GM12878 (cell line): ENCODE measurements at regions not wholly inside any gene's neighbourhood (a gene's known extent, or its start where the extent isn't known, plus 50 kb on each side); places are given as distances from the start of the nearest gene placed in this dataset.

Experiments
- ATAC-seq: fragments of 200-7000 bp; cut with Tn5 transposase; 3 replicates; pipeline ENCODE4 v1.9.1; 2020; ENCODE audit warnings: mild to moderate bottlenecking, moderate library complexity
- BruUV-seq: library from RNA; stranded (reverse); fragments of 400-500 nt; replicated peaks from 2 replicates; lab custom pipeline; 2021; lab: Mats Ljungman, UMichigan
- CTCF ChIA-PET: fragments of 300-600 bp; sonication (Branson Sonifier 250); formaldehyde crosslinking; extraction: SDS; loops from one replicate; lab custom pipeline; 2021; ENCODE audit warnings: inconsistent platforms; lab: Yijun Ruan, JAX
- POLR2A ChIA-PET: fragments of 350-600 bp; formaldehyde crosslinking; extraction: SDS; loops from one replicate; lab custom pipeline; 2021; ENCODE audit warnings: inconsistent platforms; lab: Charles Lee
- RAD21 ChIA-PET: fragments of 300-600 bp; sonication (Branson Sonifier 250); formaldehyde crosslinking; loops from one replicate; lab custom pipeline; 2023; ENCODE audit warnings: antibody characterized with exemption; ENCODE audit not compliant: unreplicated experiment; lab: Charles Lee
- SMC1A ChIA-PET: fragments of 300-600 bp; sonication (Branson Sonifier 250); formaldehyde crosslinking; loops from one replicate; lab custom pipeline; 2023; ENCODE audit not compliant: unreplicated experiment, uncharacterized antibody; lab: Charles Lee
- DNase-seq: peaks from one replicate; pipeline ENCODE4 v3.0.0-alpha.2; 2011; ENCODE audit warnings: low read depth, low spot score
- FAIRE-seq: peaks from 3 replicates; lab custom pipeline; 2011; peaks lifted over from hg19 to GRCh38; lab: Jason Lieb, UNC
- H2AFZ ChIP-seq: 2 replicates; pipeline ENCODE4 v1.6.0; 2011; ENCODE audit warnings: low read depth, low read length, control low read depth; ENCODE audit not compliant: control insufficient read depth
- H3K27ac ChIP-seq: 2 replicates; pipeline ENCODE4 v1.5.1; 2011; ENCODE audit warnings: control low read depth; ENCODE audit not compliant: control insufficient read depth, insufficient read depth
- H3K27me3 ChIP-seq, 2 experiments: replicated peaks in 1 of 2; 2 replicates each; pipeline versions ENCODE4 v1.6.0 to v1.6.1; 2011; ENCODE audit warnings: low read length in 1 of 2; ENCODE audit not compliant: control insufficient read depth in 2 of 2, insufficient read depth in 2 of 2
- H3K36me3 ChIP-seq, 2 experiments: 2 replicates each; pipeline ENCODE4 v1.5.1; 2011; ENCODE audit warnings: low read length in 1 of 2; ENCODE audit not compliant: control insufficient read depth in 2 of 2, insufficient read depth in 2 of 2
- H3K4me1 ChIP-seq: 2 replicates; pipeline ENCODE4 v1.6.1; 2011; ENCODE audit warnings: mild to moderate bottlenecking, low read length, moderate library complexity, mixed read lengths; ENCODE audit not compliant: control insufficient read depth, insufficient read depth
- H3K4me2 ChIP-seq: 2 replicates; pipeline ENCODE4 v1.6.0; 2011; ENCODE audit warnings: control low read depth; ENCODE audit not compliant: control insufficient read depth, insufficient read depth
- H3K4me3 ChIP-seq: fragments of 200-600 bp; sonication (generic); 2 replicates; pipeline ENCODE4 v1.5.1; 2016
- H3K79me2 ChIP-seq: 2 replicates; pipeline ENCODE4 v1.6.0; 2011; ENCODE audit warnings: low read length; ENCODE audit not compliant: control insufficient read depth, insufficient read depth
- H3K9ac ChIP-seq: 2 replicates; pipeline ENCODE4 v1.8.0; 2011; ENCODE audit warnings: low read length, control low read depth, mixed read lengths; ENCODE audit not compliant: control insufficient read depth, insufficient read depth
- H3K9me3 ChIP-seq: replicated peaks from 3 replicates; pipeline ENCODE4 v1.5.1; 2011; ENCODE audit warnings: mild to moderate bottlenecking, low read length; ENCODE audit not compliant: control insufficient read depth, insufficient read depth
- H4K20me1 ChIP-seq: 2 replicates; pipeline ENCODE4 v1.6.0; 2011; ENCODE audit not compliant: control insufficient read depth, insufficient read depth
- ATF2 ChIP-seq: IDR thresholded peaks from 2 replicates; pipeline ENCODE4 v1.6.1; 2012; ENCODE audit warnings: low read length, inconsistent platforms
- BMI1 ChIP-seq: fragments of 450-650 bp; IDR thresholded peaks from 2 replicates; pipeline ENCODE4 v1.6.1; 2016; ENCODE audit warnings: mild to moderate bottlenecking, moderate library complexity, borderline replicate concordance
- EED ChIP-seq: sonication (generic); IDR thresholded peaks from 2 replicates; pipeline ENCODE4 v1.6.1; 2016; ENCODE audit warnings: antibody characterized with exemption, low read depth
- ESRRA ChIP-seq: IDR thresholded peaks from 2 replicates; pipeline ENCODE4 v1.6.1; 2012; ENCODE audit warnings: mild to moderate bottlenecking, low read length, improper control_type of control experiment
- KDM1A ChIP-seq: fragments of 200-600 bp; sonication (generic); IDR thresholded peaks from 2 replicates; pipeline ENCODE4 v1.6.1; 2016; ENCODE audit warnings: borderline replicate concordance
- NR2F1 ChIP-seq: fragments of 450-650 bp; conservative IDR thresholded peaks from 2 replicates; pipeline ENCODE4 v1.6.1; 2017; ENCODE audit warnings: mild to moderate bottlenecking
- RB1 ChIP-seq: fragments of 450-650 bp; formaldehyde crosslinking; IDR thresholded peaks from 2 replicates; pipeline ENCODE4 v1.6.1; 2017; ENCODE audit warnings: mild to moderate bottlenecking, borderline replicate concordance
- SMARCA5 ChIP-seq: fragments of 450-650 bp; IDR thresholded peaks from 2 replicates; pipeline ENCODE4 v1.6.1; 2017; ENCODE audit warnings: mild to moderate bottlenecking
- SREBF1 ChIP-seq: IDR thresholded peaks from 2 replicates; pipeline ENCODE4 v1.6.1; 2012; ENCODE audit warnings: mild to moderate bottlenecking, low read length
- STAT1 ChIP-seq: fragments of 450-650 bp; conservative IDR thresholded peaks from 2 replicates; pipeline ENCODE4 v1.6.1; 2014; ENCODE audit warnings: antibody characterized with exemption, mild to moderate bottlenecking
- ZNF622 ChIP-seq: fragments of 450-650 bp; IDR thresholded peaks from 2 replicates; pipeline ENCODE4 v1.6.1; 2017; ENCODE audit warnings: mild to moderate bottlenecking, inconsistent platforms
- ZZZ3 ChIP-seq: IDR thresholded peaks from 2 replicates; pipeline ENCODE4 v1.6.1; 2011; ENCODE audit warnings: low read depth; ENCODE audit not compliant: control insufficient read depth, insufficient read length
- WGBS: methylation state at CpG from one replicate; pipeline ENCODE4 v1.1.6; 2016; ENCODE audit warnings: low lambda C conversion rate; ENCODE audit not compliant: insufficient replicate concordance, insufficient coverage; ENCODE audit errors: missing lambda C conversion rate; 5-methylcytosine and 5-hydroxymethylcytosine counted together
- in situ Hi-C: fragments of 300-500 bp; cut with MboI; formaldehyde crosslinking; loops from 9 replicates; pipeline ENCODE4 v1.14.3; 2018; ENCODE audit warnings: mixed read lengths
- intact Hi-C: fragments of 100-400 bp; cut with micrococcal nuclease; formaldehyde crosslinking; loops from one replicate; pipeline ENCODE4 v1.14.2; 2022; ENCODE audit not compliant: unreplicated experiment
- TF ChIP-seq, protein P1 (sequence below): IDR thresholded peaks from 2 replicates; pipeline ENCODE4 v1.6.1; 2011; ENCODE audit warnings: low read depth, mild to moderate bottlenecking, low read length, moderate library complexity, borderline replicate concordance; ENCODE audit errors: extremely low read depth

- no peaks in the 10 kb centered on the region for H3K4me1 ChIP-seq
- TF ChIP-seq RB1 (no peak), SREBF1 (no peak), KDM1A (no peak), NR2F1 (no peak), BMI1 (no peak), SMARCA5 (no peak), ESRRA (no peak), EED (no peak), STAT1 (no peak), ZZZ3 (no peak), ZNF622 (no peak), ATF2 (no peak)
- TF ChIP-seq, protein P1, sequence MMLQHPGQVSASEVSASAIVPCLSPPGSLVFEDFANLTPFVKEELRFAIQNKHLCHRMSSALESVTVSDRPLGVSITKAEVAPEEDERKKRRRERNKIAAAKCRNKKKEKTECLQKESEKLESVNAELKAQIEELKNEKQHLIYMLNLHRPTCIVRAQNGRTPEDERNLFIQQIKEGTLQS: no peak
- H3K9me3 ChIP-seq: no peaks in the 10 kb centered on the region
- DNase-seq (no peak), FAIRE-seq (no peak), ATAC-seq (no peak)
- ChIA-PET SMC1A (interaction anchor here (1.4 kb wide), 1 partner anchor 31 kb away, joined by 3 read pairs; no protein-coding TSS in a partner anchor), CTCF (no interaction called here), RAD21 (no interaction called here), POLR2A (no interaction called here)
- no peak overlapping the region for H3K27ac ChIP-seq
- no peak overlapping the region for H3K4me3 ChIP-seq
- in situ Hi-C loops: no loop called here
- no peaks in the 10 kb centered on the region for H4K20me1 ChIP-seq
- no peaks in the 10 kb centered on the region for H3K79me2 ChIP-seq
- H3K27me3 ChIP-seq: no peaks in the 10 kb centered on the region
- no peak overlapping the region for H3K9ac ChIP-seq
- no peak overlapping the region for H3K4me2 ChIP-seq
- no peaks in the 10 kb centered on the region for H3K36me3 ChIP-seq
- 30% methylated on average over 3 of the region's 3 CpGs for WGBS
- intact Hi-C loops: no loop called here
- no TSS peak for BruUV-seq
- no peak overlapping the region for H2AFZ ChIP-seq
These were observed 150.1 kb downstream of the C12orf50 start for GRCh38 chr12:87879141-87879540.
